Testis (tissue), 2 donors: ENCODE measurements at regions not wholly inside any gene's neighbourhood (a gene's known extent, or its start where the extent isn't known, plus 50 kb on each side); places are given as distances from the start of the nearest gene placed in this dataset.

Experiments
- CTCF ChIP-seq, 3 experiments: fragments of 450-650 bp in 2 of 3; fragments of 200-600 bp in 1 of 3; sonication (generic) in 1 of 3; IDR thresholded peaks; one replicate each; pipeline ENCODE4 v1.5.1; 2016 to 2019; ENCODE audit warnings: antibody characterized with exemption in 3 of 3, mild to moderate bottlenecking in 2 of 3, moderate library complexity in 1 of 3
- POLR2A ChIP-seq: fragments of 450-650 bp; IDR thresholded peaks from one replicate; pipeline ENCODE4 v1.6.1; 2017; ENCODE audit warnings: antibody characterized with exemption, mild to moderate bottlenecking, moderate library complexity

GRCh38 chr3:17983106-17983505 is 240.7 kb upstream of the TBC1D5 start:
- no peak for TF ChIP-seq CTCF (IDR thresholded peaks at IDR 0.05)
- no peak for TF ChIP-seq POLR2A
